Breast epithelium (tissue), 4 donors: ENCODE measurements at regions not wholly inside any gene's neighbourhood (a gene's known extent, or its start where the extent isn't known, plus 50 kb on each side); places are given as distances from the start of the nearest gene placed in this dataset.

Source experiments
- DNase-seq, 2 donors: peaks; one replicate each; pipeline ENCODE4 v3.0.0-alpha.2; 2019; ENCODE audit warnings: low spot score in 2 of 2
- H3K27ac ChIP-seq, 2 donors: fragments of 200-600 bp; sonication (generic) in 1 of 2; one replicate each; pipeline ENCODE4 v1.5.1; 2016 to 2019; ENCODE audit warnings: mild to moderate bottlenecking in 1 of 2
- H3K27me3 ChIP-seq, 2 donors: fragments of 200-600 bp; sonication (generic) in 1 of 2; one replicate each; pipeline versions ENCODE4 v1.5.1 to v1.6.0; 2017 to 2019; ENCODE audit warnings: control low read depth in 1 of 2, mild to moderate bottlenecking in 1 of 2
- H3K36me3 ChIP-seq: fragments of 200-600 bp; one replicate; pipeline ENCODE4 v1.5.1; 2019
- H3K4me1 ChIP-seq, 2 donors: fragments of 200-600 bp; sonication (generic); one replicate each; pipeline ENCODE4 v1.5.1; 2016 to 2019; ENCODE audit warnings: control low read depth in 1 of 2
- H3K4me3 ChIP-seq, 3 donors: fragments of 200-600 bp; sonication (generic); 1 replicate in 2 of 3; 2 replicates in 1 of 3; pipeline ENCODE4 v1.5.1; 2016 to 2019; ENCODE audit warnings: mild to moderate bottlenecking in 3 of 3, moderate library complexity in 2 of 3
- H3K9me3 ChIP-seq, 2 donors: fragments of 200-600 bp; sonication (generic) in 1 of 2; one replicate each; pipeline ENCODE4 v1.5.1; 2016 to 2019; ENCODE audit warnings: control low read depth in 1 of 2
- POLR2A ChIP-seq: fragments of 450-650 bp; IDR thresholded peaks from one replicate; pipeline ENCODE4 v1.6.1; 2016; ENCODE audit warnings: antibody characterized with exemption, mild to moderate bottlenecking, moderate library complexity
- POLR2AphosphoS5 ChIP-seq, 3 donors: sonication (generic); formaldehyde crosslinking; IDR thresholded peaks; one replicate each; pipeline ENCODE4 v1.6.1; 2017; ENCODE audit warnings: antibody characterized with exemption in 3 of 3
- intact Hi-C: fragments of 100-400 bp; cut with DNase I; formaldehyde crosslinking; loops from one replicate; pipeline ENCODE4 v1.15.1; 2023; ENCODE audit warnings: low total_unique reads
- TF ChIP-seq, protein P1 (sequence below), 3 donors: fragments of 450-650 bp; IDR thresholded peaks; one replicate each; pipeline ENCODE4 v1.5.1; 2016 to 2017; ENCODE audit warnings: antibody characterized with exemption in 3 of 3, mild to moderate bottlenecking in 3 of 3, moderate library complexity in 3 of 3

GRCh38 chr9:86700629-86701028 lies 246.7 kb downstream of the GAS1 start:
- peaks cover 0 to 7% of the 10 kb centered on the region in 2 donors for H3K4me1 ChIP-seq
- intact Hi-C loops: no loop called here
- H3K36me3 ChIP-seq: no peaks in the 10 kb centered on the region
- peak overlapping the region; percentile 3 to 20 for H3K27ac ChIP-seq
- TF ChIP-seq POLR2A (no peak), POLR2AphosphoS5 (IDR thresholded peaks at IDR 0.05) (no peak)
- TF ChIP-seq, protein P1, sequence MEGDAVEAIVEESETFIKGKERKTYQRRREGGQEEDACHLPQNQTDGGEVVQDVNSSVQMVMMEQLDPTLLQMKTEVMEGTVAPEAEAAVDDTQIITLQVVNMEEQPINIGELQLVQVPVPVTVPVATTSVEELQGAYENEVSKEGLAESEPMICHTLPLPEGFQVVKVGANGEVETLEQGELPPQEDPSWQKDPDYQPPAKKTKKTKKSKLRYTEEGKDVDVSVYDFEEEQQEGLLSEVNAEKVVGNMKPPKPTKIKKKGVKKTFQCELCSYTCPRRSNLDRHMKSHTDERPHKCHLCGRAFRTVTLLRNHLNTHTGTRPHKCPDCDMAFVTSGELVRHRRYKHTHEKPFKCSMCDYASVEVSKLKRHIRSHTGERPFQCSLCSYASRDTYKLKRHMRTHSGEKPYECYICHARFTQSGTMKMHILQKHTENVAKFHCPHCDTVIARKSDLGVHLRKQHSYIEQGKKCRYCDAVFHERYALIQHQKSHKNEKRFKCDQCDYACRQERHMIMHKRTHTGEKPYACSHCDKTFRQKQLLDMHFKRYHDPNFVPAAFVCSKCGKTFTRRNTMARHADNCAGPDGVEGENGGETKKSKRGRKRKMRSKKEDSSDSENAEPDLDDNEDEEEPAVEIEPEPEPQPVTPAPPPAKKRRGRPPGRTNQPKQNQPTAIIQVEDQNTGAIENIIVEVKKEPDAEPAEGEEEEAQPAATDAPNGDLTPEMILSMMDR (IDR thresholded peaks at IDR 0.05): no peak
- H3K9me3 ChIP-seq: no peaks in the 10 kb centered on the region
- H3K4me3 ChIP-seq: no peak overlapping the region
- DNase-seq: peak; percentile 48 to 56
- H3K27me3 ChIP-seq: no peaks in the 10 kb centered on the region

- Histone ChIP-seq H3K36me3 (no peaks in the 10 kb centered on the region), H3K27ac (no peak overlapping the region), H3K9me3 (no peaks in the 10 kb centered on the region), H3K4me3 (no peak overlapping the region), H3K27me3 (no peaks in the 10 kb centered on the region), H3K4me1 (peaks cover 0 to 7% of the 10 kb centered on the region in 2 donors)
- intact Hi-C loops: no loop called here
- no peak for TF ChIP-seq POLR2AphosphoS5 (IDR thresholded peaks at IDR 0.05)
- TF ChIP-seq, protein P1 (IDR thresholded peaks at IDR 0.05): no peak
- no peak for TF ChIP-seq POLR2A
- peak in 1 of 2 donors; percentile 37 for DNase-seq
Observed at GRCh38 chr9:86697999-86698398, 249.3 kb downstream of the GAS1 start.

- no peaks in the 10 kb centered on the region for H3K27me3 ChIP-seq
- no peak overlapping the region for H3K4me3 ChIP-seq
- no peak for DNase-seq
- no peak overlapping the region for H3K27ac ChIP-seq
- intact Hi-C loops: no loop called here
- H3K36me3 ChIP-seq: no peaks in the 10 kb centered on the region
- no peaks in the 10 kb centered on the region for H3K9me3 ChIP-seq
- H3K4me1 ChIP-seq: peaks cover 0 to 7% of the 10 kb centered on the region in 2 donors
- TF ChIP-seq POLR2A (no peak), POLR2AphosphoS5 (IDR thresholded peaks at IDR 0.05) (no peak)
- TF ChIP-seq, protein P1 (IDR thresholded peaks at IDR 0.05): no peak
Observed at GRCh38 chr9:86697213-86697612, 250.1 kb downstream of the GAS1 start.

GRCh38 chr9:86695910-86696424 lies 251.3 kb downstream of the GAS1 start:
- Histone ChIP-seq H3K27me3 (no peaks in the 10 kb centered on the region), H3K9me3 (no peaks in the 10 kb centered on the region), H3K4me1 (peaks cover 0 to 2% of the 10 kb centered on the region in 2 donors), H3K4me3 (no peak overlapping the region), H3K27ac (no peak overlapping the region), H3K36me3 (no peaks in the 10 kb centered on the region)
- TF ChIP-seq, protein P1 (IDR thresholded peaks at IDR 0.05): no peak
- TF ChIP-seq POLR2A (no peak), POLR2AphosphoS5 (IDR thresholded peaks at IDR 0.05) (no peak)
- DNase-seq: no peak
- intact Hi-C loops: no loop called here

GRCh38 chr9:86690034-86690433 lies 257.3 kb downstream of the GAS1 start:
- Histone ChIP-seq H3K27ac (no peak overlapping the region), H3K36me3 (no peaks in the 10 kb centered on the region), H3K4me1 (no peaks in the 10 kb centered on the region), H3K9me3 (no peaks in the 10 kb centered on the region), H3K4me3 (no peak overlapping the region), H3K27me3 (no peaks in the 10 kb centered on the region)
- DNase-seq: no peak
- TF ChIP-seq POLR2AphosphoS5 (IDR thresholded peaks at IDR 0.05): no peak
- TF ChIP-seq, protein P1 (IDR thresholded peaks at IDR 0.05): no peak
- no peak for TF ChIP-seq POLR2A
- intact Hi-C loops: no loop called here
